Astrocyte (in vitro differentiated cells and primary cell): ENCODE measurements at regions not wholly inside any gene's neighbourhood (a gene's known extent, or its start where the extent isn't known, plus 50 kb on each side); places are given as distances from the start of the nearest gene placed in this dataset.

ENCODE experiments used
- EZH2 ChIP-seq: IDR thresholded peaks from 2 replicates; pipeline ENCODE4 v1.6.1; 2012; ENCODE audit warnings: mild to moderate bottlenecking, low read length, inconsistent platforms; ENCODE audit not compliant: insufficient read depth
- TF ChIP-seq, protein P1 (sequence below): IDR thresholded peaks from 2 replicates; pipeline ENCODE4 v1.5.1; 2011; ENCODE audit warnings: low read depth, mild to moderate bottlenecking, inconsistent platforms, low read length, moderate library complexity; ENCODE audit not compliant: insufficient read depth

DNA sequence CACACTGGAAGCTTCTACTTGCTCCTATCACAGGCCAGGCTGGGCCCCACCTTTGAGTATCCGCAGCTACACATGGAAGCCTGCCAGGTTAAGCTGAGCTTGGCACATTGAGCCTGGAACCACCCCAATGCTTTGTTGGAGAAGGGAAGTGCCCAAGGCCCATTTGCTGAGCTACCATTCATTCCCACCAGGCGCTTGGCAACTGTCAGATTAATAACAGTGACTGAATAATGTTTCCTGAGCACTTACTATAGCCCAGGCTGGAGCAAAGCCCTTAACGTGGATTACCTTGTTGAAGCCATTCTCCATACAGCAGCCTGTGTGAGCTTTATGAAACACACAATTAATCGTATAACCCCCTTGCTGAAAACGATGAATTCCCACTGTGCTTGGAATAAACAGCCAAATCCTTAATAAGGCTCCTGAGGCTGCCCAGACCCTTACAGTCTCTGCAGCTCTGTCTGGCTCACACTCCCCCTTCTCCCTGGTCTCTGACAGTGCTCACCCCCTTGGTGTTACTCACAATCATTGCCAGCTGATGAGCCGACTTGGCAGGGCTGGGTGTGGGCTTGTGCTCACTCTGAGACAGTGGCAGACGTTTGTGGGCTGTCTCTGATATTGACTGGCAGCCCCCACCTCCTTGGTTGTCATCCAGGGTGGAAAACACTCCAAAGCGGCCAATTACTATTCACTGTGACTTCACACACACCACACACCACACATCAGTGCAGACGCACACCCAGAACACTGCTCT, 357.1 kb downstream of the MAFB start:
- TF ChIP-seq, protein P1, sequence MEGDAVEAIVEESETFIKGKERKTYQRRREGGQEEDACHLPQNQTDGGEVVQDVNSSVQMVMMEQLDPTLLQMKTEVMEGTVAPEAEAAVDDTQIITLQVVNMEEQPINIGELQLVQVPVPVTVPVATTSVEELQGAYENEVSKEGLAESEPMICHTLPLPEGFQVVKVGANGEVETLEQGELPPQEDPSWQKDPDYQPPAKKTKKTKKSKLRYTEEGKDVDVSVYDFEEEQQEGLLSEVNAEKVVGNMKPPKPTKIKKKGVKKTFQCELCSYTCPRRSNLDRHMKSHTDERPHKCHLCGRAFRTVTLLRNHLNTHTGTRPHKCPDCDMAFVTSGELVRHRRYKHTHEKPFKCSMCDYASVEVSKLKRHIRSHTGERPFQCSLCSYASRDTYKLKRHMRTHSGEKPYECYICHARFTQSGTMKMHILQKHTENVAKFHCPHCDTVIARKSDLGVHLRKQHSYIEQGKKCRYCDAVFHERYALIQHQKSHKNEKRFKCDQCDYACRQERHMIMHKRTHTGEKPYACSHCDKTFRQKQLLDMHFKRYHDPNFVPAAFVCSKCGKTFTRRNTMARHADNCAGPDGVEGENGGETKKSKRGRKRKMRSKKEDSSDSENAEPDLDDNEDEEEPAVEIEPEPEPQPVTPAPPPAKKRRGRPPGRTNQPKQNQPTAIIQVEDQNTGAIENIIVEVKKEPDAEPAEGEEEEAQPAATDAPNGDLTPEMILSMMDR, result no peak
- TF ChIP-seq EZH2, result no peak
